Epidermal melanocyte (primary cell): ENCODE measurements at regions not wholly inside any gene's neighbourhood (a gene's known extent, or its start where the extent isn't known, plus 50 kb on each side); places are given as distances from the start of the nearest gene placed in this dataset.
"Not testable (repeated sequence)": the region's sequence is repeated elsewhere in the genome, so short reads cannot be mapped to it uniquely, and the experiment has no call there.

Experiments used
- DNase-seq: peaks from one replicate; pipeline ENCODE4 v3.0.0; 2011; ENCODE audit warnings: low spot score; ENCODE audit not compliant: insufficient read length

- DNase-seq = no peak
Observed at GRCh38 chr2:117351396-117351795, 463.1 kb upstream of the DDX18 start.

- DNase-seq = no peak
Observed at GRCh38 chr2:117359266-117359914, 455.1 kb upstream of the DDX18 start.

- DNase-seq = no peak
Observed at GRCh38 chr2:117360586-117360985, 453.9 kb upstream of the DDX18 start.

- no peak for DNase-seq
Observed at GRCh38 chr2:117378653-117379052, 435.8 kb upstream of the DDX18 start.

GRCh38 chr2:117379928-117380327, 434.6 kb upstream of the DDX18 start:
- DNase-seq = no peak

- not testable (repeated sequence) for DNase-seq
Observed at GRCh38 chr2:117383997-117384396, 430.5 kb upstream of the DDX18 start.

- no peak for DNase-seq
Observed at GRCh38 chr2:117396161-117396560, 418.3 kb upstream of the DDX18 start.

- no peak for DNase-seq
Observed at GRCh38 chr2:117401582-117401981, 412.9 kb upstream of the DDX18 start.

GRCh38 chr2:117406443-117406842, 408.0 kb upstream of the DDX18 start:
- no peak for DNase-seq

GRCh38 chr2:117407746-117408145, 406.7 kb upstream of the DDX18 start:
- DNase-seq = no peak

GRCh38 chr2:117409443-117409842, 405.0 kb upstream of the DDX18 start:
- no peak for DNase-seq

- no peak for DNase-seq
Observed at GRCh38 chr2:117411983-117412382, 402.5 kb upstream of the DDX18 start.

GRCh38 chr2:117432746-117433145, 381.7 kb upstream of the DDX18 start:
- DNase-seq = no peak

- no peak for DNase-seq
Observed at GRCh38 chr2:117436697-117437096, 377.8 kb upstream of the DDX18 start.

GRCh38 chr2:117470311-117471095, 344.0 kb upstream of the DDX18 start:
- no peak for DNase-seq

- no peak for DNase-seq
Observed at GRCh38 chr2:117481608-117482007, 332.9 kb upstream of the DDX18 start.

- DNase-seq = no peak
Observed at GRCh38 chr2:117485588-117485987, 328.9 kb upstream of the DDX18 start.

- no peak for DNase-seq
Observed at GRCh38 chr2:117486081-117486480, 328.4 kb upstream of the DDX18 start.

GRCh38 chr2:117492209-117492851, 322.2 kb upstream of the DDX18 start:
- DNase-seq = no peak

- no peak for DNase-seq
Observed at GRCh38 chr2:117500721-117501120, 313.8 kb upstream of the DDX18 start.

- DNase-seq = no peak
Observed at GRCh38 chr2:117502121-117502520, 312.4 kb upstream of the DDX18 start.

- DNase-seq = no peak
Observed at GRCh38 chr2:117512307-117512706, 302.2 kb upstream of the DDX18 start.

- DNase-seq = no peak
Observed at GRCh38 chr2:117514371-117514770, 300.1 kb upstream of the DDX18 start.
